GM12874 (cell line): ENCODE measurements at regions not wholly inside any gene's neighbourhood (a gene's known extent, or its start where the extent isn't known, plus 50 kb on each side); places are given as distances from the start of the nearest gene placed in this dataset.

ENCODE experiments used
- CTCF ChIP-seq: IDR thresholded peaks from 2 replicates; pipeline ENCODE4 v1.5.1; 2011; ENCODE audit warnings: low read depth, mild to moderate bottlenecking, control low read depth, low read length, moderate library complexity; ENCODE audit not compliant: insufficient read depth

GRCh38 chr5:40394698-40395097, 285.0 kb upstream of the PTGER4 start:
- no peak for TF ChIP-seq CTCF

- no peak for TF ChIP-seq CTCF
Measured at GRCh38 chr5:40391642-40392041, 288.1 kb upstream of the PTGER4 start.

GRCh38 chr5:40390281-40391149, 289.2 kb upstream of the PTGER4 start:
- no peak for TF ChIP-seq CTCF

- TF ChIP-seq CTCF: no peak
Measured at GRCh38 chr5:40389591-40389990, 290.1 kb upstream of the PTGER4 start.

- TF ChIP-seq CTCF: no peak
Measured at GRCh38 chr5:40386289-40386688, 293.4 kb upstream of the PTGER4 start.

GRCh38 chr5:40385544-40385943, 294.2 kb upstream of the PTGER4 start:
- TF ChIP-seq CTCF: no peak

- TF ChIP-seq CTCF: no peak
Measured at GRCh38 chr5:40384782-40385390, 294.8 kb upstream of the PTGER4 start.
